ENCODE measurements at regions not wholly inside any gene's neighbourhood (a gene's known extent, or its start where the extent isn't known, plus 50 kb on each side); places are given as distances from the start of the nearest gene placed in this dataset.

GRCh38 chr13:22128441-22129408 lies 457.9 kb downstream of the FGF9 start:
- no peak for DNase-seq (ENCODE audit: low spot score)
- in situ Hi-C loops (cut with HindIII; ENCODE audit: low sequenced_read_pairs) = no loop called here

- no peak for DNase-seq (ENCODE audit: low spot score)
- in situ Hi-C loops (cut with HindIII; ENCODE audit: low sequenced_read_pairs) = no loop called here
These were observed 459.4 kb downstream of the FGF9 start for GRCh38 chr13:22130254-22130653.

- DNase-seq (ENCODE audit: low spot score) = no peak
- in situ Hi-C loops (cut with HindIII; ENCODE audit: low sequenced_read_pairs) = no loop called here
These were observed 463.4 kb downstream of the FGF9 start for GRCh38 chr13:22134261-22134660.

- no peak for DNase-seq (ENCODE audit: low spot score)
- in situ Hi-C loops (cut with HindIII; ENCODE audit: low sequenced_read_pairs) = no loop called here
These were observed 464.6 kb downstream of the FGF9 start for GRCh38 chr13:22135446-22135845.

GRCh38 chr13:22137361-22138050 lies 466.6 kb downstream of the FGF9 start:
- in situ Hi-C loops (cut with HindIII; ENCODE audit: low sequenced_read_pairs) = no loop called here
- DNase-seq (ENCODE audit: low spot score) = no peak

- no peak for DNase-seq (ENCODE audit: low spot score)
- in situ Hi-C loops (cut with HindIII; ENCODE audit: low sequenced_read_pairs) = no loop called here
These were observed 468.1 kb downstream of the FGF9 start for GRCh38 chr13:22138947-22139346.

- in situ Hi-C loops (cut with HindIII; ENCODE audit: low sequenced_read_pairs) = no loop called here
These were observed 470.8 kb downstream of the FGF9 start for GRCh38 chr13:22141716-22142115.

GRCh38 chr13:22143671-22144070 lies 472.8 kb downstream of the FGF9 start:
- in situ Hi-C loops (cut with HindIII; ENCODE audit: low sequenced_read_pairs) = no loop called here
- no peak for DNase-seq (ENCODE audit: low spot score)

More at GRCh38 chr13:22141716-22142115, 470.8 kb downstream of the FGF9 start:
- no peak for DNase-seq (ENCODE audit: low spot score)

GRCh38 chr13:22144806-22145205 lies 473.9 kb downstream of the FGF9 start:
- DNase-seq (ENCODE audit: low spot score) = no peak

GRCh38 chr13:22148187-22148586 lies 477.3 kb downstream of the FGF9 start:
- no peak for DNase-seq (ENCODE audit: low spot score)
- in situ Hi-C loops (cut with HindIII; ENCODE audit: low sequenced_read_pairs) = no loop called here

More at GRCh38 chr13:22144806-22145205, 473.9 kb downstream of the FGF9 start:
- in situ Hi-C loops (cut with HindIII; ENCODE audit: low sequenced_read_pairs) = no loop called here

- no peak for DNase-seq (ENCODE audit: low spot score)
- in situ Hi-C loops (cut with HindIII; ENCODE audit: low sequenced_read_pairs) = no loop called here
These were observed 481.9 kb downstream of the FGF9 start for GRCh38 chr13:22152751-22153150.

- in situ Hi-C loops (cut with HindIII; ENCODE audit: low sequenced_read_pairs) = no loop called here
- no peak for DNase-seq (ENCODE audit: low spot score)
These were observed 483.2 kb downstream of the FGF9 start for GRCh38 chr13:22154041-22154440.

- in situ Hi-C loops (cut with HindIII; ENCODE audit: low sequenced_read_pairs) = no loop called here
- DNase-seq (ENCODE audit: low spot score) = no peak
These were observed 491.0 kb downstream of the FGF9 start for GRCh38 chr13:22161871-22162270.

GRCh38 chr13:22162889-22163288 lies 492.0 kb downstream of the FGF9 start:
- no peak for DNase-seq (ENCODE audit: low spot score)
- in situ Hi-C loops (cut with HindIII; ENCODE audit: low sequenced_read_pairs) = no loop called here

- DNase-seq (ENCODE audit: low spot score) = no peak
- in situ Hi-C loops (cut with HindIII; ENCODE audit: low sequenced_read_pairs) = no loop called here
These were observed 497.7 kb downstream of the FGF9 start for GRCh38 chr13:22168437-22169190.

GRCh38 chr13:22169473-22169872 lies 498.6 kb downstream of the FGF9 start:
- DNase-seq (ENCODE audit: low spot score) = no peak
- in situ Hi-C loops (cut with HindIII; ENCODE audit: low sequenced_read_pairs) = no loop called here

- DNase-seq (ENCODE audit: low spot score) = no peak
- in situ Hi-C loops (cut with HindIII; ENCODE audit: low sequenced_read_pairs) = no loop called here
These were observed 502.7 kb downstream of the FGF9 start for GRCh38 chr13:22173610-22174009.

GRCh38 chr13:22175241-22175640 lies 504.4 kb downstream of the FGF9 start:
- no peak for DNase-seq (ENCODE audit: low spot score)

GRCh38 chr13:22175815-22176214 lies 504.9 kb downstream of the FGF9 start:
- no peak for DNase-seq (ENCODE audit: low spot score)
- in situ Hi-C loops (cut with HindIII; ENCODE audit: low sequenced_read_pairs) = no loop called here

More at GRCh38 chr13:22175241-22175640, 504.4 kb downstream of the FGF9 start:
- in situ Hi-C loops (cut with HindIII; ENCODE audit: low sequenced_read_pairs) = no loop called here

Data from G401 (cell line).